Nephron progenitor cell (in vitro differentiated cells): ENCODE measurements at regions not wholly inside any gene's neighbourhood (a gene's known extent, or its start where the extent isn't known, plus 50 kb on each side); places are given as distances from the start of the nearest gene placed in this dataset.

Experiments
- DNase-seq: peaks from one replicate; pipeline ENCODE4 v3.0.0; 2021
- H3K27ac Mint-ChIP-seq: 2 replicates; pipeline ENCODE4 v1.8.0; 2021; ENCODE audit warnings: mild to moderate bottlenecking, moderate library complexity, mixed read lengths
- H3K27me3 Mint-ChIP-seq: 2 replicates; pipeline ENCODE4 v1.8.0; 2021; ENCODE audit warnings: mild to moderate bottlenecking, low read depth, mixed read lengths; ENCODE audit not compliant: poor library complexity
- H3K36me3 Mint-ChIP-seq: 2 replicates; pipeline ENCODE4 v1.8.0; 2021; ENCODE audit warnings: low read depth, mixed read lengths
- H3K4me1 Mint-ChIP-seq: 2 replicates; pipeline ENCODE4 v1.8.0; 2021; ENCODE audit warnings: mixed read lengths
- H3K4me3 Mint-ChIP-seq: 2 replicates; pipeline ENCODE4 v1.8.0; 2021; ENCODE audit warnings: mild to moderate bottlenecking, moderate library complexity, mixed read lengths
- H3K9me3 Mint-ChIP-seq: 2 replicates; pipeline ENCODE4 v1.8.0; 2021; ENCODE audit warnings: mild to moderate bottlenecking, moderate library complexity, mixed read lengths
- CTCF ChIP-seq: fragments of 200-600 bp; sonication (generic); IDR thresholded peaks from 2 replicates; pipeline ENCODE4 v1.5.0; 2021; ENCODE audit warnings: antibody characterized with exemption

GRCh38 chr22:49116021-49116420, 711.7 kb downstream of the BRD1 start:
- no peak for DNase-seq
- Mint-ChIP-seq H3K27me3 (peaks cover 16% of the 10 kb centered on the region), H3K27ac (peak overlapping the region; percentile 68), H3K9me3 (no peaks in the 10 kb centered on the region), H3K36me3 (no peaks in the 10 kb centered on the region), H3K4me3 (no peak overlapping the region), H3K4me1 (peaks cover 38% of the 10 kb centered on the region)
- TF ChIP-seq CTCF = no peak

GRCh38 chr22:49115197-49115596, 712.5 kb downstream of the BRD1 start:
- Mint-ChIP-seq H3K27me3 (peaks cover 16% of the 10 kb centered on the region), H3K36me3 (no peaks in the 10 kb centered on the region), H3K4me3 (no peak overlapping the region), H3K27ac (no peak overlapping the region), H3K9me3 (no peaks in the 10 kb centered on the region), H3K4me1 (peaks cover 42% of the 10 kb centered on the region)
- TF ChIP-seq CTCF = no peak
- no peak for DNase-seq

GRCh38 chr22:49113758-49114157, 713.9 kb downstream of the BRD1 start:
- Mint-ChIP-seq H3K27ac (no peak overlapping the region), H3K36me3 (no peaks in the 10 kb centered on the region), H3K4me1 (peaks cover 39% of the 10 kb centered on the region), H3K27me3 (peaks cover 19% of the 10 kb centered on the region), H3K4me3 (no peak overlapping the region), H3K9me3 (no peaks in the 10 kb centered on the region)
- no peak for DNase-seq
- TF ChIP-seq CTCF = no peak

GRCh38 chr22:49112661-49113626, 714.7 kb downstream of the BRD1 start:
- H3K27ac Mint-ChIP-seq = no peak overlapping the region

GRCh38 chr22:49112176-49112575, 715.5 kb downstream of the BRD1 start:
- H3K9me3 Mint-ChIP-seq = no peaks in the 10 kb centered on the region
- H3K27ac Mint-ChIP-seq = no peak overlapping the region
- H3K27me3 Mint-ChIP-seq = peaks cover 23% of the 10 kb centered on the region
- no peak for DNase-seq
- no peak for TF ChIP-seq CTCF
- H3K4me1 Mint-ChIP-seq = peaks cover 32% of the 10 kb centered on the region
- no peak overlapping the region for H3K4me3 Mint-ChIP-seq
- no peaks in the 10 kb centered on the region for H3K36me3 Mint-ChIP-seq

More at GRCh38 chr22:49112661-49113626, 714.7 kb downstream of the BRD1 start:
- DNase-seq = no peak
- Mint-ChIP-seq H3K4me1 (peaks cover 39% of the 10 kb centered on the region), H3K27me3 (peaks cover 19% of the 10 kb centered on the region), H3K4me3 (no peak overlapping the region), H3K9me3 (no peaks in the 10 kb centered on the region), H3K36me3 (no peaks in the 10 kb centered on the region)
- no peak for TF ChIP-seq CTCF

GRCh38 chr22:49111085-49111484, 716.6 kb downstream of the BRD1 start:
- Mint-ChIP-seq H3K4me1 (peaks cover 24% of the 10 kb centered on the region), H3K9me3 (no peaks in the 10 kb centered on the region), H3K27ac (no peak overlapping the region), H3K4me3 (no peak overlapping the region), H3K27me3 (peaks cover 20% of the 10 kb centered on the region), H3K36me3 (no peaks in the 10 kb centered on the region)
- TF ChIP-seq CTCF = no peak
- DNase-seq = no peak
